ENCODE measurements at regions not wholly inside any gene's neighbourhood (a gene's known extent, or its start where the extent isn't known, plus 50 kb on each side); places are given as distances from the start of the nearest gene placed in this dataset.

DNA sequence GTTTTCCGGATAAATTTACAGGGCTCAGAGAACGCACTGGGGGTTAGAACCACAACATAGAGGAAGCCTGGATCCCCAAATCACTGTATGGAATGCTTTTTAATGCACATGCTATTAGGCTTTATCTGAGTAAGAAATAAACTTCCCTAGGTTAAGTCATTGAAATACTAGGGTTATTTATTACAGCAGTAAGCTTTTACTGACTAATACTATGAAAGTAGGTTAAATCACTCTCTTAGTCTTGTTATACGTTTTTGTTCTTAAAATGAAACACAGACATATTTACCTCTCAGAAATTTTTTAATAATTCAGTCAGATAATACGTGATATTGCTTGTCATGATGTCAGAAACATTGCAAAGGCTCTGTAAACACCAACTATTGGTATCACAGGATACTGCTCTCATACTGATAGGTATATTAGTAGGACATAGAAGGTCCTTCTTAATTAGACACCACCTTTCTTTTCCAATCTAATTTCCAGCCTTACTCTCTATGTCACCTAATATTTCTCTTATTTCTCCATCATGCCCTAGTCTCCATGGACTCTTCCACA, 162.7 kb upstream of the NYAP2 start:
- POLR2A ChIA-PET: no interaction called here

GRCh38 chr2:225233234-225233633, 166.3 kb upstream of the NYAP2 start:
- TF ChIP-seq OVOL3 (tag by site-specific recombination; IDR thresholded peaks at IDR 0.05): no peak
- TF ChIP-seq ZNF530 (tag by site-specific recombination; IDR thresholded peaks at IDR 0.05; ENCODE audit: low read depth): no peak
- TF ChIP-seq KLF9 (tag by site-specific recombination; IDR thresholded peaks at IDR 0.05; ENCODE audit: low read depth): no peak
- TF ChIP-seq ZNF169 (tag by site-specific recombination; IDR thresholded peaks at IDR 0.05): no peak
- TF ChIP-seq ZNF146 (tag by site-specific recombination; IDR thresholded peaks at IDR 0.05): no peak

More for the DNA sequence above, 162.7 kb upstream of the NYAP2 start:
- Histone ChIP-seq H3K4me3 (ENCODE audit: low read depth, low read length) (no peak overlapping the region), H3K9me3 (ENCODE audit: control insufficient read depth, insufficient read depth, low read depth, low read length) (no peaks in the 10 kb centered on the region), H3K4me1 (ENCODE audit: control insufficient read depth, insufficient read depth, low read length) (no peaks in the 10 kb centered on the region), H3K36me3 (ENCODE audit: control insufficient read depth in 2 of 2, insufficient read depth in 1 of 2, low read length in 2 of 2) (no peaks in the 10 kb centered on the region), H3K27ac (ENCODE audit: extremely low read depth, low read depth, low read length) (no peak overlapping the region)
- CTCF ChIA-PET: no interaction called here
- TF ChIP-seq ZNF423 (tag by site-specific recombination; IDR thresholded peaks at IDR 0.05) (no peak), ZNF623 (tag by site-specific recombination; IDR thresholded peaks at IDR 0.05) (no peak), ZNF416 (tag by site-specific recombination; IDR thresholded peaks at IDR 0.05) (no peak), FEZF1 (tag by site-specific recombination; IDR thresholded peaks at IDR 0.05) (no peak)
- TF ChIP-seq, protein P1, sequence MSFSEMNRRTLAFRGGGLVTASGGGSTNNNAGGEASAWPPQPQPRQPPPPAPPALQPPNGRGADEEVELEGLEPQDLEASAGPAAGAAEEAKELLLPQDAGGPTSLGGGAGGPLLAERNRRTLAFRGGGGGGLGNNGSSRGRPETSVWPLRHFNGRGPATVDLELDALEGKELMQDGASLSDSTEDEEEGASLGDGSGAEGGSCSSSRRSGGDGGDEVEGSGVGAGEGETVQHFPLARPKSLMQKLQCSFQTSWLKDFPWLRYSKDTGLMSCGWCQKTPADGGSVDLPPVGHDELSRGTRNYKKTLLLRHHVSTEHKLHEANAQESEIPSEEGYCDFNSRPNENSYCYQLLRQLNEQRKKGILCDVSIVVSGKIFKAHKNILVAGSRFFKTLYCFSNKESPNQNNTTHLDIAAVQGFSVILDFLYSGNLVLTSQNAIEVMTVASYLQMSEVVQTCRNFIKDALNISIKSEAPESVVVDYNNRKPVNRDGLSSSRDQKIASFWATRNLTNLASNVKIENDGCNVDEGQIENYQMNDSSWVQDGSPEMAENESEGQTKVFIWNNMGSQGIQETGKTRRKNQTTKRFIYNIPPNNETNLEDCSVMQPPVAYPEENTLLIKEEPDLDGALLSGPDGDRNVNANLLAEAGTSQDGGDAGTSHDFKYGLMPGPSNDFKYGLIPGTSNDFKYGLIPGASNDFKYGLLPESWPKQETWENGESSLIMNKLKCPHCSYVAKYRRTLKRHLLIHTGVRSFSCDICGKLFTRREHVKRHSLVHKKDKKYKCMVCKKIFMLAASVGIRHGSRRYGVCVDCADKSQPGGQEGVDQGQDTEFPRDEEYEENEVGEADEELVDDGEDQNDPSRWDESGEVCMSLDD (tag by site-specific recombination; IDR thresholded peaks at IDR 0.05): no peak
- TF ChIP-seq, protein P2, sequence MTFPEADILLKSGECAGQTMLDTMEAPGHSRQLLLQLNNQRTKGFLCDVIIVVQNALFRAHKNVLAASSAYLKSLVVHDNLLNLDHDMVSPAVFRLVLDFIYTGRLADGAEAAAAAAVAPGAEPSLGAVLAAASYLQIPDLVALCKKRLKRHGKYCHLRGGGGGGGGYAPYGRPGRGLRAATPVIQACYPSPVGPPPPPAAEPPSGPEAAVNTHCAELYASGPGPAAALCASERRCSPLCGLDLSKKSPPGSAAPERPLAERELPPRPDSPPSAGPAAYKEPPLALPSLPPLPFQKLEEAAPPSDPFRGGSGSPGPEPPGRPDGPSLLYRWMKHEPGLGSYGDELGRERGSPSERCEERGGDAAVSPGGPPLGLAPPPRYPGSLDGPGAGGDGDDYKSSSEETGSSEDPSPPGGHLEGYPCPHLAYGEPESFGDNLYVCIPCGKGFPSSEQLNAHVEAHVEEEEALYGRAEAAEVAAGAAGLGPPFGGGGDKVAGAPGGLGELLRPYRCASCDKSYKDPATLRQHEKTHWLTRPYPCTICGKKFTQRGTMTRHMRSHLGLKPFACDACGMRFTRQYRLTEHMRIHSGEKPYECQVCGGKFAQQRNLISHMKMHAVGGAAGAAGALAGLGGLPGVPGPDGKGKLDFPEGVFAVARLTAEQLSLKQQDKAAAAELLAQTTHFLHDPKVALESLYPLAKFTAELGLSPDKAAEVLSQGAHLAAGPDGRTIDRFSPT (tag by site-specific recombination; IDR thresholded peaks at IDR 0.05): no peak
- TF ChIP-seq, protein P3, sequence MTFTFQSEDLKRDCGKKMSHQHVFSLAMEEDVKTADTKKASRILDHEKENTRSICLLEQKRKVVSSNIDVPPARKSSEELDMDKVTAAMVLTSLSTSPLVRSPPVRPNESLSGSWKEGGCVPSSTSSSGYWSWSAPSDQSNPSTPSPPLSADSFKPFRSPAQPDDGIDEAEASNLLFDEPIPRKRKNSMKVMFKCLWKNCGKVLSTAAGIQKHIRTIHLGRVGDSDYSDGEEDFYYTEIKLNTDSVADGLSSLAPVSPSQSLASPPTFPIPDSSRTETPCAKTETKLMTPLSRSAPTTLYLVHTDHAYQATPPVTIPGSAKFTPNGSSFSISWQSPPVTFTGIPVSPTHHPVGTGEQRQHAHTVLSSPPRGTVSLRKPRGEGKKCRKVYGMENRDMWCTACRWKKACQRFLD (tag by site-specific recombination; IDR thresholded peaks at IDR 0.05): no peak

DNA sequence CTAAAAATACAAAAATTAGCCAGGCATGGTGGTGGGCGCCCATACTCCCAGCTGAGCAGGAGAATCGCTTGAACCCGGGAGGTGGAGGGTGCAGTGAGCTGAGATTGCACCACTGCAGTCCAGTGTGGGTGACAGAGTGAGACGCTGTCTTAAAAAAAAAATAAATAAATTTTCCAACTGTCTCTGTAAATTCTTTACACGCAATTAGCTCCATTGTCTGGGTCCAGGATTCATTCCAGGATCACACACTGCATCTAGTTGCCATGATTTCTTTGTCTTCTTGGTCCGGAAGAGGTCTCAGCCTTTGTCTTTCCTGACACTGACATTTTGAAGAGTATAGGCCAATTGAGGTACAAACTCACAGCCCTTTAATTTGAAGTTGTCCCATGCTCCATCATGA, 167.6 kb upstream of the NYAP2 start:
- no peaks in the 10 kb centered on the region for H3K36me3 ChIP-seq (ENCODE audit: control insufficient read depth in 2 of 2, insufficient read depth in 1 of 2, low read length in 2 of 2)
- H3K9me3 ChIP-seq (ENCODE audit: control insufficient read depth, insufficient read depth, low read depth, low read length): no peaks in the 10 kb centered on the region
- no peak overlapping the region for H3K4me3 ChIP-seq (ENCODE audit: low read depth, low read length)
- ChIA-PET POLR2A (no interaction called here), CTCF (no interaction called here)
- H3K27ac ChIP-seq (ENCODE audit: extremely low read depth, low read depth, low read length): no peak overlapping the region
- H3K4me1 ChIP-seq (ENCODE audit: control insufficient read depth, insufficient read depth, low read length): no peaks in the 10 kb centered on the region
- TF ChIP-seq SCRT1 (tag by site-specific recombination; IDR thresholded peaks at IDR 0.05; ENCODE audit: borderline replicate concordance) (no peak), ZNF341 (tag by site-specific recombination; IDR thresholded peaks at IDR 0.05; ENCODE audit: low read depth) (no peak), SP7 (tag by site-specific recombination; IDR thresholded peaks at IDR 0.05) (no peak), ZNF777 (tag by site-specific recombination; IDR thresholded peaks at IDR 0.05; ENCODE audit: borderline replicate concordance) (no peak), ZNF404 (tag by site-specific recombination; IDR thresholded peaks at IDR 0.05) (no peak), ZNF112 (tag by site-specific recombination; IDR thresholded peaks at IDR 0.05) (no peak), ZFP41 (tag by site-specific recombination; IDR thresholded peaks at IDR 0.05; ENCODE audit: borderline replicate concordance) (no peak), ZNF335 (tag by site-specific recombination; conservative IDR thresholded peaks at IDR 0.05) (no peak)
- TF ChIP-seq, protein P4, sequence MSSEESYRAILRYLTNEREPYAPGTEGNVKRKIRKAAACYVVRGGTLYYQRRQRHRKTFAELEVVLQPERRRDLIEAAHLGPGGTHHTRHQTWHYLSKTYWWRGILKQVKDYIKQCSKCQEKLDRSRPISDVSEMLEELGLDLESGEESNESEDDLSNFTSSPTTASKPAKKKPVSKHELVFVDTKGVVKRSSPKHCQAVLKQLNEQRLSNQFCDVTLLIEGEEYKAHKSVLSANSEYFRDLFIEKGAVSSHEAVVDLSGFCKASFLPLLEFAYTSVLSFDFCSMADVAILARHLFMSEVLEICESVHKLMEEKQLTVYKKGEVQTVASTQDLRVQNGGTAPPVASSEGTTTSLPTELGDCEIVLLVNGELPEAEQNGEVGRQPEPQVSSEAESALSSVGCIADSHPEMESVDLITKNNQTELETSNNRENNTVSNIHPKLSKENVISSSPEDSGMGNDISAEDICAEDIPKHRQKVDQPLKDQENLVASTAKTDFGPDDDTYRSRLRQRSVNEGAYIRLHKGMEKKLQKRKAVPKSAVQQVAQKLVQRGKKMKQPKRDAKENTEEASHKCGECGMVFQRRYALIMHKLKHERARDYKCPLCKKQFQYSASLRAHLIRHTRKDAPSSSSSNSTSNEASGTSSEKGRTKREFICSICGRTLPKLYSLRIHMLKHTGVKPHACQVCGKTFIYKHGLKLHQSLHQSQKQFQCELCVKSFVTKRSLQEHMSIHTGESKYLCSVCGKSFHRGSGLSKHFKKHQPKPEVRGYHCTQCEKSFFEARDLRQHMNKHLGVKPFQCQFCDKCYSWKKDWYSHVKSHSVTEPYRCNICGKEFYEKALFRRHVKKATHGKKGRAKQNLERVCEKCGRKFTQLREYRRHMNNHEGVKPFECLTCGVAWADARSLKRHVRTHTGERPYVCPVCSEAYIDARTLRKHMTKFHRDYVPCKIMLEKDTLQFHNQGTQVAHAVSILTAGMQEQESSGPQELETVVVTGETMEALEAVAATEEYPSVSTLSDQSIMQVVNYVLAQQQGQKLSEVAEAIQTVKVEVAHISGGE (tag by site-specific recombination; conservative IDR thresholded peaks at IDR 0.05; ENCODE audit: low read depth): no peak
- TF ChIP-seq, protein P5, sequence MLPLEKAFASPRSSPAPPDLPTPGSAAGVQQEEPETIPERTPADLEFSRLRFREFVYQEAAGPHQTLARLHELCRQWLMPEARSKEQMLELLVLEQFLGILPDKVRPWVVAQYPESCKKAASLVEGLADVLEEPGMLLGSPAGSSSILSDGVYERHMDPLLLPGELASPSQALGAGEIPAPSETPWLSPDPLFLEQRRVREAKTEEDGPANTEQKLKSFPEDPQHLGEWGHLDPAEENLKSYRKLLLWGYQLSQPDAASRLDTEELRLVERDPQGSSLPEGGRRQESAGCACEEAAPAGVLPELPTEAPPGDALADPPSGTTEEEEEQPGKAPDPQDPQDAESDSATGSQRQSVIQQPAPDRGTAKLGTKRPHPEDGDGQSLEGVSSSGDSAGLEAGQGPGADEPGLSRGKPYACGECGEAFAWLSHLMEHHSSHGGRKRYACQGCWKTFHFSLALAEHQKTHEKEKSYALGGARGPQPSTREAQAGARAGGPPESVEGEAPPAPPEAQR (tag by site-specific recombination; IDR thresholded peaks at IDR 0.05): no peak

More at GRCh38 chr2:225233234-225233633, 166.3 kb upstream of the NYAP2 start:
- H3K9me3 ChIP-seq (ENCODE audit: control insufficient read depth, insufficient read depth, low read depth, low read length): no peaks in the 10 kb centered on the region
- POLR2A ChIA-PET: no interaction called here
- H3K27ac ChIP-seq (ENCODE audit: extremely low read depth, low read depth, low read length): no peak overlapping the region
- no peaks in the 10 kb centered on the region for H3K36me3 ChIP-seq (ENCODE audit: control insufficient read depth in 2 of 2, insufficient read depth in 1 of 2, low read length in 2 of 2)
- H3K4me1 ChIP-seq (ENCODE audit: control insufficient read depth, insufficient read depth, low read length): no peaks in the 10 kb centered on the region
- CTCF ChIA-PET: no interaction called here
- H3K4me3 ChIP-seq (ENCODE audit: low read depth, low read length): no peak overlapping the region

All from HEK293 (cell line).